Skeletal muscle tissue (tissue), 3 donors: ENCODE measurements at regions not wholly inside any gene's neighbourhood (a gene's known extent, or its start where the extent isn't known, plus 50 kb on each side); places are given as distances from the start of the nearest gene placed in this dataset.

Experiments used
- H3K27ac ChIP-seq: one replicate; pipeline ENCODE4 v1.7.0; 2013; ENCODE audit warnings: mild to moderate bottlenecking, low read depth, low read length, inconsistent platforms
- H3K27me3 ChIP-seq, 3 donors: one replicate each; pipeline ENCODE4 v1.7.0; 2013; ENCODE audit warnings: low read length in 3 of 3; ENCODE audit not compliant: control insufficient read depth in 3 of 3, insufficient read depth in 3 of 3
- H3K36me3 ChIP-seq, 3 donors: one replicate each; pipeline ENCODE4 v1.7.0; 2013; ENCODE audit warnings: low read length in 3 of 3; ENCODE audit not compliant: control insufficient read depth in 3 of 3, insufficient read depth in 3 of 3
- H3K4me1 ChIP-seq, 3 donors: one replicate each; pipeline ENCODE4 v1.7.0; 2013; ENCODE audit warnings: low read length in 3 of 3, mild to moderate bottlenecking in 3 of 3; ENCODE audit not compliant: control insufficient read depth in 3 of 3, insufficient read depth in 3 of 3
- H3K4me3 ChIP-seq, 3 donors: one replicate each; pipeline ENCODE4 v1.7.0; 2013; ENCODE audit warnings: low read length in 3 of 3
- H3K9ac ChIP-seq, 3 donors: one replicate each; pipeline ENCODE4 v1.7.0; 2013; ENCODE audit warnings: low read length in 3 of 3, mild to moderate bottlenecking in 3 of 3, moderate library complexity in 2 of 3, low read depth in 1 of 3
- H3K9me3 ChIP-seq, 3 donors: one replicate each; pipeline ENCODE4 v1.7.0; 2013; ENCODE audit warnings: low read length in 3 of 3; ENCODE audit not compliant: control insufficient read depth in 3 of 3
- donor health status: Osteomylitis.

DNA sequence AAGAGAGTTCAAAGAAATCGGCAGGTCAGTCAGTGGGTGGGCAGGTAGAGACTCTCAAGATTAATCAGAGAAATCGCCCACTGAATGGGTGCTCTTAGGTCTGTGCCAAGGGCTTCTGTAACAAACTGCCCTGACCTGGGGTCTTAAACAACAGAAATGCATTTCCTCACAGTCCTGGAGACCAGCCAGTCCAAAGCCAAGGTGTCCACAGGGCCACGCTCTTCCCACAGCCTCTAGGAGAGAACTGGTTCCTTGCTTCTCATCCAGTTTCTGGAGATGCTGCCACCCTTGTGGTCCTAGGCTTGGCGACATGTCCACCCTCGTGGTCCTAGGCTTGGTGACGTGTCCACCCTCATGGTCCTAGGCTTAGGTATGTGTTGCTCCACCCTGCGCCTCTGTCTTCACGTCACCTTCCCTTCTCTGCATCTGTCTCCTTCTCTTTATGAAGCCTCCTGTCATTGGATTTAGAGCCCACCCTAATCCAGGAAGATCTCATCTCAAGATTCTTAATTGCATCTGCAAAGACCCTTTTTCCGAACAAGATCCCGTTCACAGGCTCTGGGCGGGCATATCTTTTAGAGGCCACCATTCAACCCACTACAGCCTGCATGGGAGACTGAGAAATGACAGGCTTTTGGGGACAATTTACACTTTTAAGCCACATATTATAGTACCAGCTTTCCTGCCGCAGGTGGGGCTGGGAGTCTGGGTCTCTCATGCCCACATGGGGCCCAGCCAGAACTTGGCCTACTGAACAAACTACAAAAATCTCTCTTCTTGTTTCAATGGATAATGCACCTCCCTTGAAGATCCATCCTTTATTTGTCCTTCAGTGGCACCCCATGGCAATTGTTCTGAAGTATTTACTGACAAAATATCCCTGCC lies 161.3 kb downstream of the ASB1 start:
- Histone ChIP-seq H3K9ac (no peak overlapping the region), H3K27ac (no peak overlapping the region), H3K27me3 (peaks cover 3 to 14% (median 4%) of the 10 kb centered on the region in 3 donors), H3K4me3 (no peak overlapping the region), H3K36me3 (no peaks in the 10 kb centered on the region), H3K4me1 (no peaks in the 10 kb centered on the region), H3K9me3 (no peaks in the 10 kb centered on the region)

DNA sequence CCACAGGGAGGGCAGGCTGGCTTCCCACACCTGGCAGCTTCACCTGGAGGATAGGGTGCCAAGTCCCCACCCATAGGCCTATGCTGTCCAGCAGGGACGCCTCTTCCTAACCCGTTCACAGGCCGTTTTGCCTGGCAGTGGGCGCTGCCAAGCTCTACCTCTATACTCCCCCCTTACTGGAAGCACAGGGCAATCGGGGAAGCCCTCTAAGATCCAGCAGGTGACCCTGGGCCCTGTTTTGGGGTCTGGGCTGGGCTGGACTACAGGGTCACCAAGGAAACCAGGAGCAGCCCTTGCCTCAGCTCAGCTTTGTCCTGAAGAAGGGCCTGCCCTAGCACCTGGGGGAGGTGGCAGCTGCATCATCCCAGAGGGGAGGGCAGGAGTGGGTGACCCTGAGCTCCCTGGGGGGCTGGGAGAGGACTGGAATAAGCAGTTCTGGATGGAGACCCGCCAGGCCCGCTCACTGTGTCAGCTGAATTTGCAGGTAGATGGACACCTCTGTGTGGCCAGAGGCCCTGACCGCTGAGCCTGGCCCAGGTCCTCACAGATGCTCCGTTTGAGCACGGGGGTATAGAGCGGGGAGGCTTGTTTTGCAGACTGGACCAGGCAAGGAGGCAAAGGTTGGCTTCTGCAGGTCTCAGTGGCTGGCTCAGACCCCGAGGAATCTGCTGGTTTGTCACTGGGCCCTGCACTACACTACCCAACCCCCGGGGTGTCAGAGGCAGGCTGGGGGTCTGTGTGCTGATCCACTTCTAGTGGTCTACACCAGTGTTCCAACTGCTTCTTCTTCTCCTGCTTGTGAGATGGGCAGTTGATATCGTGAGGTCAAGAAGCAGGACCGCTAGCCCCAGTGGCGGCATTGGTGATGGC lies 163.1 kb downstream of the ASB1 start:
- Histone ChIP-seq H3K9ac (no peak overlapping the region), H3K4me3 (no peak overlapping the region), H3K9me3 (no peaks in the 10 kb centered on the region), H3K27ac (no peak overlapping the region), H3K36me3 (no peaks in the 10 kb centered on the region), H3K4me1 (no peaks in the 10 kb centered on the region), H3K27me3 (peaks cover 3 to 14% (median 4%) of the 10 kb centered on the region in 3 donors)

DNA sequence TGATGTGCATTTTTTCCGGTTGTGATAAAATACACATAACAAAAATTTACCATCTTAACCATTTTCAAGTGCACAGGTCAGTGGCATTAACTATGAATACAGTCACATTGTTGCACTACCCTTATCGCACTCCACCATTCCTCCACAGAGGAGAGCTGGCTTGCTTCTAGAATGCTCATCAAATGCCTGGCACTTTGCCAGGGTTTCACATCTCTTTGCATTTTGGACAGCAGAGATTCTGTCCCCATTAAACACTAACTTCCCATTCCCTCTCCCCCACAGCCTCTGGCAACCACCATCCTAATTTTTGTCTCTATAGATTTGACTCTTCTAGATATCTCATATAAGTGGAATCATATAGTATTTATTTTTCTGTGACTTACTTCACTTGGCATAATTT lies 165.0 kb downstream of the ASB1 start:
- no peaks in the 10 kb centered on the region for H3K9me3 ChIP-seq
- H3K9ac ChIP-seq: no peak overlapping the region
- H3K4me1 ChIP-seq: peaks cover under 1 to 14% (median 8%) of the 10 kb centered on the region in 3 donors
- H3K27ac ChIP-seq: no peak overlapping the region
- no peaks in the 10 kb centered on the region for H3K36me3 ChIP-seq
- peaks cover 3 to 5% (median 3%) of the 10 kb centered on the region in 3 donors for H3K27me3 ChIP-seq
- H3K4me3 ChIP-seq: no peak overlapping the region

DNA sequence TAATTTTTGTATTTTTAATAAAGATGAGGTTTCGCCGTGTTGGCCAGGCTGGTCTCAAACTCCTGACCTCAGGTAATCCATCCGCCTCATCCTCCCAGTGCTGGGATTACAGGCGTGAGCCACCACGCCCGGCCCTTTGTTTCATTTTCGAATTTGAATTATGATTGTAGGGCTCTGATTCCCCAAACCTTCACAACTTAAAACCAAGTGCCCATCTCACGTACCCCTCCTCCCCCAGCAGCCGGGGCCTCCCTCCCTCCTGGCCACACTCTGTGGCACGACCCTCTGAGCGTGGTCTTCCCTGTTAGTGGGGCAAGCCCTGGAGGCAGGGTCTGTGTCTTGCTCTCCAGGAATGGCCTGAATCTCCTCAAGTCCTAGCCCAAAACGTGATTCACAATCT lies 166.5 kb downstream of the ASB1 start:
- Histone ChIP-seq H3K27ac (no peak overlapping the region), H3K36me3 (no peaks in the 10 kb centered on the region), H3K9ac (no peak overlapping the region), H3K4me3 (no peak overlapping the region), H3K9me3 (no peaks in the 10 kb centered on the region), H3K4me1 (peaks cover 15 to 24% (median 17%) of the 10 kb centered on the region in 3 donors), H3K27me3 (no peaks in the 10 kb centered on the region)

GRCh38 chr2:238593678-238594077 lies 167.0 kb downstream of the ASB1 start:
- no peaks in the 10 kb centered on the region for H3K27me3 ChIP-seq
- H3K27ac ChIP-seq: no peak overlapping the region
- no peaks in the 10 kb centered on the region for H3K36me3 ChIP-seq
- no peak overlapping the region for H3K9ac ChIP-seq
- H3K4me3 ChIP-seq: no peak overlapping the region
- H3K9me3 ChIP-seq: no peaks in the 10 kb centered on the region
- peaks cover 15 to 24% (median 17%) of the 10 kb centered on the region in 3 donors for H3K4me1 ChIP-seq

DNA sequence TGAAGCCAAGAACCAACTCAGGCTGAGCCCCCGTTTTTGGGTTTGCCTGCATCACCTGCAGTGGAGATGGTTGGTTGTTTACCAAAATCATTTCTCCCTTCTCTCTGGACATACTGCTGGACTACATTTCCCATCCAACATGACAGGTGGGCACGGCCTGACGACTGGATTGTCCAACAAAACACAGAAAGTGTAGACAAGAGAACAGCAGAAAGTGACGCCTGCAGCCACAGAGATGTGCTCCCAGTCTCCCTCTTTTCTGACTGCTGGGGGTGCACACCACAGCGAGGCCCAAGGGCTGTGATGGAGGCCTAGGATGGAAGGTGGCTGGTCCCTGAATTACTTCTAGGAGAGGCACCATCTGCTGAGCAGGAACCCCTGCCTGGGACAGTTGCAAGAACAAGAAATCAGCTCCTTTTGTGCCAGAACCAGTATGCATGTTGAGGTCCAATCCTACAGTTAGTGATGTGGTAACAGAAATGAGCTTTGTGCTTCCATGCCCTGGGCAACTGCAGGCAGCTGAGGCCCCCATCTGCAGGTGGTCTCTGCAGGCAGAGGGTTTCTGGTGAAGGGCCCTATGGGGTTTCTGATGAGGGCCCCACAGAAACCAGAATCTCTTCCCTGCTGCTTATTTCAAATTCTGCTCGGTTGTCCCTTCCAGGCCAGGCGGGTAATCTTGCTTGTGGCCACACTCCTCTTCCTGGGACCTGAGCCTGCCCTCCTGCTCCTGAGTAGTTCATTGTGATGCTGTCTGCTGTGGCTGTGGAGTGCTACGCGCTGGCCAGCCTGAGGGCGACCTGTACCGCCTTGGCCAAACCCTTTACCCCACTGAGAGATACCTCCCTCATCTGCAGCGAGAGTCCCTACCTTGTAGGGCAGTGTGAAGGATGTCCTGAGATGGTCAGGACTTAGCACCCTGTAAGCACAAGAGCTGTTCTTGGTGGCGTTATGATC lies 168.3 kb downstream of the ASB1 start:
- Histone ChIP-seq H3K9me3 (no peaks in the 10 kb centered on the region), H3K9ac (no peak overlapping the region), H3K27me3 (peaks cover 0 to 8% (median 0%) of the 10 kb centered on the region in 3 donors), H3K36me3 (no peaks in the 10 kb centered on the region), H3K4me3 (no peak overlapping the region), H3K27ac (no peak overlapping the region), H3K4me1 (peaks cover 15 to 24% (median 17%) of the 10 kb centered on the region in 3 donors)

- H3K4me3 ChIP-seq: peak overlapping the region in 1 of 3 donors; percentile 25
- H3K27me3 ChIP-seq: peaks cover 0 to 8% (median 0%) of the 10 kb centered on the region in 3 donors
- H3K9ac ChIP-seq: no peak overlapping the region
- H3K36me3 ChIP-seq: no peaks in the 10 kb centered on the region
- peak overlapping the region; percentile 69 for H3K27ac ChIP-seq
- no peaks in the 10 kb centered on the region for H3K9me3 ChIP-seq
- H3K4me1 ChIP-seq: peaks cover 15 to 25% (median 17%) of the 10 kb centered on the region in 3 donors
These were observed 169.2 kb downstream of the ASB1 start for GRCh38 chr2:238595750-238596570.

- Histone ChIP-seq H3K9me3 (no peaks in the 10 kb centered on the region), H3K36me3 (no peaks in the 10 kb centered on the region), H3K27ac (peak overlapping the region; percentile 69), H3K27me3 (peaks cover 0 to 8% (median 0%) of the 10 kb centered on the region in 3 donors), H3K4me1 (peaks cover 21 to 32% (median 26%) of the 10 kb centered on the region in 3 donors), H3K9ac (peak overlapping the region; percentile 5 to 61 (median 46)), H3K4me3 (peak overlapping the region in 2 of 3 donors; percentile 25 to 52)
These were observed 170.1 kb downstream of the ASB1 start for GRCh38 chr2:238596571-238597551.
